ENCODE measurements at regions not wholly inside any gene's neighbourhood (a gene's known extent, or its start where the extent isn't known, plus 50 kb on each side); places are given as distances from the start of the nearest gene placed in this dataset.

DNA sequence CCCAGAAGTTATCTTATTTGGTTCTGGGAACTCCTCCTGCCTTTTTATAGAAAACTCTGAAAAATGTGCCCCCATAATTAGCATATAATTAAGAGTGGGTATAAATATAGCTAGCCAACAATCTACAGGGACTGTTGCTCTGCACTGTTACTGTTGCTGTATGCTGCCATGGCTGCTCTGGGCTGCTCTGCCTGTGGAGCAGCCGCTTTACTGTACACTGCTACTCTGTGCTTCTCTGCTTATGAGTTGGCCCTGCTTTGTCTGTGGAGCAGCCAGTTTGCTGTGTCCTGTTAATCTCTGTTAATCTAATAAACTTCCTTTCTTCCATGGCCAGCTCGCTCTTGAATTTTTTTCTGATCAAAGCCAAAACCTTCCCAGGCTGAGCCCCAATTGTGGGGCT is 2244.0 kb upstream of the ACO1 start:
- H3K4me1 ChIP-seq: no peaks in the 10 kb centered on the region
- DNase-seq: no peak
- H3K36me3 ChIP-seq: no peaks in the 10 kb centered on the region
- ATAC-seq: no peak
- H3K27ac ChIP-seq: no peak overlapping the region
- no peaks in the 10 kb centered on the region for H3K27me3 ChIP-seq
- H3K9me3 ChIP-seq: no peaks in the 10 kb centered on the region
- no peak overlapping the region for H3K4me3 ChIP-seq
- TF ChIP-seq, protein P1, sequence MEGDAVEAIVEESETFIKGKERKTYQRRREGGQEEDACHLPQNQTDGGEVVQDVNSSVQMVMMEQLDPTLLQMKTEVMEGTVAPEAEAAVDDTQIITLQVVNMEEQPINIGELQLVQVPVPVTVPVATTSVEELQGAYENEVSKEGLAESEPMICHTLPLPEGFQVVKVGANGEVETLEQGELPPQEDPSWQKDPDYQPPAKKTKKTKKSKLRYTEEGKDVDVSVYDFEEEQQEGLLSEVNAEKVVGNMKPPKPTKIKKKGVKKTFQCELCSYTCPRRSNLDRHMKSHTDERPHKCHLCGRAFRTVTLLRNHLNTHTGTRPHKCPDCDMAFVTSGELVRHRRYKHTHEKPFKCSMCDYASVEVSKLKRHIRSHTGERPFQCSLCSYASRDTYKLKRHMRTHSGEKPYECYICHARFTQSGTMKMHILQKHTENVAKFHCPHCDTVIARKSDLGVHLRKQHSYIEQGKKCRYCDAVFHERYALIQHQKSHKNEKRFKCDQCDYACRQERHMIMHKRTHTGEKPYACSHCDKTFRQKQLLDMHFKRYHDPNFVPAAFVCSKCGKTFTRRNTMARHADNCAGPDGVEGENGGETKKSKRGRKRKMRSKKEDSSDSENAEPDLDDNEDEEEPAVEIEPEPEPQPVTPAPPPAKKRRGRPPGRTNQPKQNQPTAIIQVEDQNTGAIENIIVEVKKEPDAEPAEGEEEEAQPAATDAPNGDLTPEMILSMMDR (IDR thresholded peaks at IDR 0.05): no peak
- intact Hi-C loops (cut with DNase I): no loop called here

DNA sequence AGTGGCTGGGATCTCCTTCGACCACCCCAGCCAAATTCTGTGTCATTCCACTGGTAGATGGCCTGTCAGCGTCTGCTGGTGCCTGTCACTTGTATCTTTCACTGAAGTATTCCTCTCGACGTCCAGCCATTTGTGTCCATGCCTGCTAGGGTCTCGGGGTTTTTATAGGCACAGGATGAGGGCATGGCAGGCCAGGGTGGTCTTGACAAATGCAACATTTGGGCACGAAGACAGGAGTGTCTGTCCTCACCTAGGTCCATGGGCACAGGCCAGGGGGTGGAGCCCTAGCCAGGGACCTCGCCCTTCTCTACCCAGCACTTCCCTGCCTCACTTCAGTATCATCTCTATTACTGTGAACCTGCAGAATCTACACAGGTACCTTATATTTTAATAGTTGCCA is 2223.9 kb upstream of the ACO1 start:
- no peak overlapping the region for H3K27ac ChIP-seq
- H3K4me1 ChIP-seq: no peaks in the 10 kb centered on the region
- no peaks in the 10 kb centered on the region for H3K9me3 ChIP-seq
- no peaks in the 10 kb centered on the region for H3K36me3 ChIP-seq
- intact Hi-C loops (cut with DNase I): no loop called here
- TF ChIP-seq, protein P1 (IDR thresholded peaks at IDR 0.05): no peak
- DNase-seq: peak in 1 of 4 donors; percentile 39
- no peak for ATAC-seq
- no peaks in the 10 kb centered on the region for H3K27me3 ChIP-seq
- H3K4me3 ChIP-seq: no peak overlapping the region

DNA sequence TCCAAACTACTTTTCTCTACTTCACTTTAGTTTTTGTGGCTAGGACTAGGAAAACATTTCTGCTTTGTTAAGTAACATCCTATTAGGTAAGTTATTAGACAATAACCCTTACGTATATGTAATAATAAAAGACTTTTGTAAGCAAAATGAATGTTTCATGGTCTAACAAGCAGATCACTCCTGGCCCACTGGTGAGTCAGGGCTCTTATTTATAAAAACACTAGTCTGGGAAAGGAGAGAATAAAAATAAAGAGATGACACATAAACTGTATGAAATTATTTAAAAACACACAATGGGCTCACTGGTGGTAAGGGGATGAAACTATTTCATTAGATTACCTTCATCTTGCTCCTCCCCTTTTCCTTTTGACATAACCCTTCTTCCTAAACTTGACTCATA is 2212.2 kb upstream of the ACO1 start:
- ATAC-seq (no peak), DNase-seq (no peak)
- Histone ChIP-seq H3K4me1 (no peaks in the 10 kb centered on the region), H3K27ac (no peak overlapping the region), H3K9me3 (peaks cover 0 to 10% of the 10 kb centered on the region in 2 donors), H3K36me3 (no peaks in the 10 kb centered on the region), H3K27me3 (no peaks in the 10 kb centered on the region), H3K4me3 (no peak overlapping the region)
- intact Hi-C loops (cut with DNase I): no loop called here
- TF ChIP-seq, protein P1 (IDR thresholded peaks at IDR 0.05): no peak

DNA sequence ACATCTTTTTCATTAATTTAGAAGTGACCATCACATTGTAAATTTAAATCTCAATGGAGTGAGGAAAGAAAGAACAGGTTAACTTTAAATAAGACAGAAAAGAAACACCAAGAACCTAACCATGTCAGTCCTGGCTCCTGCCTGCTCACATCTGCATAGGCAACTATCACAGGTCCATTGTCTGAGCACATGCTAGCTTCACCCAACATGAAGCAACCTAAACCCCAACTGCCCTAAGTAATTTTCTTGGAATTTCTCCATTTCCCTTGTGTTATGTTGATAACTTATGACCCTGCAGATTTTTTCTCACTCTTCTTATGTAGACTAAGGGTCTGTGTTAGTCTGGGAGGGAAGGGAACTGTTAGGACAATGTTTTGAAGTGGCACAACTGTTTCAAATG is 2205.8 kb upstream of the ACO1 start:
- Histone ChIP-seq H3K27me3 (no peaks in the 10 kb centered on the region), H3K27ac (no peak overlapping the region), H3K4me3 (no peak overlapping the region), H3K4me1 (no peaks in the 10 kb centered on the region), H3K36me3 (no peaks in the 10 kb centered on the region), H3K9me3 (no peaks in the 10 kb centered on the region)
- ATAC-seq: no peak
- TF ChIP-seq, protein P1 (IDR thresholded peaks at IDR 0.05): no peak
- DNase-seq: no peak
- intact Hi-C loops (cut with DNase I): no loop called here

DNA sequence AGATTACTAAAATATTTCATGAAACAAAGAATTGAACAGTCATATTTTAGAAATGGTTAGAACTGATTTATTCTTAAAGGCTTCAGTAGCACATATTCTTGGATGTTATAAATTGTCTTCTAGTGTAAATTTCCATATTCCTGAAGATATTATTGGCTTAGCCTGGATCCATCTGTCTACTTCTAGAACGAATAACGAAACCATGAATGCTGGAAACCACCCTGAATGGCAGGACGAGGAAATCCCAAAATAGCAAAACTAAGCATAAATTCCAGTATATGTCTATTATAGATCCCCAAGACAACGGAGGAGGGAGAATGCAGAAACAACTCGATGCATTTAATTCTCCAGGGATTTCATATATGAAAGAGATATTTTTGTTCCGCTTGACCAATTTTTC is 2191.0 kb upstream of the ACO1 start:
- intact Hi-C loops (cut with DNase I): no loop called here

More for the DNA sequence above, 2191.0 kb upstream of the ACO1 start:
- H3K27me3 ChIP-seq: no peaks in the 10 kb centered on the region
- no peaks in the 10 kb centered on the region for H3K4me1 ChIP-seq
- H3K36me3 ChIP-seq: no peaks in the 10 kb centered on the region
- ATAC-seq: no peak
- H3K9me3 ChIP-seq: peaks cover 0 to 13% of the 10 kb centered on the region in 2 donors
- no peak overlapping the region for H3K4me3 ChIP-seq
- TF ChIP-seq, protein P1 (IDR thresholded peaks at IDR 0.05): no peak
- DNase-seq: no peak
- no peak overlapping the region for H3K27ac ChIP-seq
